GM23248 (cell line): ENCODE measurements at regions not wholly inside any gene's neighbourhood (a gene's known extent, or its start where the extent isn't known, plus 50 kb on each side); places are given as distances from the start of the nearest gene placed in this dataset.

Experiments used
- DNase-seq: peaks from one replicate; pipeline ENCODE4 v3.0.0-alpha.2; 2015
- H2AFZ ChIP-seq: fragments of 200-600 bp; sonication (generic); 2 replicates; pipeline ENCODE4 v1.6.1; 2016; ENCODE audit warnings: antibody characterized with exemption
- H3F3A ChIP-seq: fragments of 200-600 bp; sonication (generic); 2 replicates; pipeline ENCODE4 v1.6.1; 2016; ENCODE audit warnings: mild to moderate bottlenecking, antibody characterized with exemption, mixed run types; ENCODE audit not compliant: insufficient read depth
- H3K27ac ChIP-seq: fragments of 200-600 bp; sonication (generic); 2 replicates; pipeline ENCODE4 v1.5.1; 2016; ENCODE audit warnings: mild to moderate bottlenecking
- H3K27me3 ChIP-seq: fragments of 200-600 bp; sonication (generic); replicated peaks from 2 replicates; pipeline ENCODE4 v1.6.1; 2016; ENCODE audit warnings: mild to moderate bottlenecking; ENCODE audit not compliant: insufficient read depth
- H3K36me3 ChIP-seq: fragments of 200-600 bp; sonication (generic); 2 replicates; pipeline ENCODE4 v1.6.1; 2016; ENCODE audit warnings: low read depth, mild to moderate bottlenecking
- H3K4me1 ChIP-seq: fragments of 200-600 bp; sonication (generic); 2 replicates; pipeline ENCODE4 v1.6.1; 2016; ENCODE audit warnings: mild to moderate bottlenecking; ENCODE audit not compliant: insufficient read depth
- H3K4me2 ChIP-seq: fragments of 200-600 bp; sonication (generic); one replicate; pipeline ENCODE4 v1.6.1; 2016; ENCODE audit warnings: mild to moderate bottlenecking; ENCODE audit not compliant: unreplicated experiment
- H3K4me3 ChIP-seq: fragments of 200-600 bp; sonication (generic); 2 replicates; pipeline ENCODE4 v1.5.1; 2016; ENCODE audit warnings: mild to moderate bottlenecking
- H3K79me2 ChIP-seq: fragments of 200-600 bp; sonication (generic); 2 replicates; pipeline ENCODE4 v1.6.1; 2016; ENCODE audit warnings: mild to moderate bottlenecking; ENCODE audit not compliant: insufficient read depth
- H3K9ac ChIP-seq: fragments of 200-600 bp; sonication (generic); 2 replicates; pipeline ENCODE4 v1.6.1; 2016; ENCODE audit warnings: mild to moderate bottlenecking
- H3K9me2 ChIP-seq: fragments of 200-600 bp; sonication (generic); 2 replicates; pipeline ENCODE4 v1.6.1; 2016; ENCODE audit warnings: mixed run types, mild to moderate bottlenecking, moderate library complexity; ENCODE audit not compliant: insufficient read depth
- H3K9me3 ChIP-seq: fragments of 200-600 bp; sonication (generic); one replicate; pipeline ENCODE4 v1.6.1; 2017; ENCODE audit warnings: low read depth
- H4K20me1 ChIP-seq: fragments of 200-600 bp; sonication (generic); 2 replicates; pipeline ENCODE4 v1.6.0; 2016; ENCODE audit not compliant: insufficient read depth
- EZH2 ChIP-seq: fragments of 200-600 bp; sonication (generic); IDR thresholded peaks from 2 replicates; pipeline ENCODE4 v1.6.1; 2018; ENCODE audit warnings: antibody characterized with exemption, mild to moderate bottlenecking; ENCODE audit not compliant: insufficient read depth, poor library complexity, severe bottlenecking
- EZH2phosphoT487 ChIP-seq: fragments of 200-600 bp; sonication (generic); IDR thresholded peaks from 2 replicates; pipeline ENCODE4 v1.6.1; 2018; ENCODE audit warnings: antibody characterized with exemption, moderate library complexity, mild to moderate bottlenecking, low read depth; ENCODE audit not compliant: insufficient read depth
- WGBS, 2 experiments: methylation state at CpG; one replicate each; pipeline ENCODE4 v1.1.6; 2015 to 2017; ENCODE audit warnings: low lambda C conversion rate in 2 of 2, low coverage in 1 of 2; ENCODE audit errors: missing lambda C conversion rate in 2 of 2; 5-methylcytosine and 5-hydroxymethylcytosine counted together
- in situ Hi-C: fragments of 300-500 bp; cut with MboI; formaldehyde crosslinking; loops from 2 replicates; pipeline ENCODE4 v1.15.0; 2020

- Histone ChIP-seq H3K9me3 (no peaks in the 10 kb centered on the region), H3K9me2 (no peaks in the 10 kb centered on the region), H3K4me2 (no peak overlapping the region), H3K36me3 (no peaks in the 10 kb centered on the region), H3K4me1 (no peaks in the 10 kb centered on the region; the same call in 1 of the 2 replicates), H4K20me1 (no peaks in the 10 kb centered on the region), H3K4me3 (no peak overlapping the region), H3F3A (no peaks in the 10 kb centered on the region), H3K27me3 (no peaks in the 10 kb centered on the region), H3K79me2 (no peaks in the 10 kb centered on the region), H2AFZ (no peak overlapping the region), H3K27ac (no peak overlapping the region), H3K9ac (no peak overlapping the region)
- in situ Hi-C loops, result no loop called here
- DNase-seq, result no peak
- no peak for TF ChIP-seq EZH2
- TF ChIP-seq EZH2phosphoT487, result no peak
- WGBS, 2 experiments, result 56 to 62% methylated on average over 3 of the region's 3 CpGs
These were observed 102.3 kb upstream of the ADAMTSL1 start for GRCh38 chr9:18371621-18372020.

- WGBS, 2 experiments, result 56 to 57% methylated on average over 5 of the region's 5 CpGs
- peak; percentile 73 for DNase-seq
- in situ Hi-C loops, result no loop called here
- Histone ChIP-seq H3K4me1 (peaks cover 20% of the 10 kb centered on the region), H3K9me2 (no peaks in the 10 kb centered on the region), H3K79me2 (no peaks in the 10 kb centered on the region), H3K4me3 (no peak overlapping the region), H4K20me1 (no peaks in the 10 kb centered on the region), H3K9me3 (no peaks in the 10 kb centered on the region), H3K4me2 (peak overlapping the region; percentile 19), H2AFZ (peak overlapping the region; percentile 27; the same call in 1 of the 2 replicates), H3K27ac (0 out of 2 replicates have a peak overlapping the region, but pooled peaks have one; percentile 23), H3K36me3 (no peaks in the 10 kb centered on the region), H3K27me3 (no peaks in the 10 kb centered on the region), H3F3A (no peaks in the 10 kb centered on the region; the same call in 1 of the 2 replicates), H3K9ac (no peak overlapping the region)
- no peak for TF ChIP-seq EZH2
- no peak for TF ChIP-seq EZH2phosphoT487
These were observed 94.7 kb upstream of the ADAMTSL1 start for GRCh38 chr9:18379073-18379811.

- H3K27me3 ChIP-seq, result no peaks in the 10 kb centered on the region
- H4K20me1 ChIP-seq, result no peaks in the 10 kb centered on the region
- H3K9me3 ChIP-seq, result no peaks in the 10 kb centered on the region
- in situ Hi-C loops, result no loop called here
- no peak overlapping the region for H3K4me2 ChIP-seq
- no peak overlapping the region for H2AFZ ChIP-seq
- H3K9ac ChIP-seq, result no peak overlapping the region
- WGBS, 2 experiments, result 86 to 92% methylated on average over 4 of the region's 4 CpGs
- no peak overlapping the region for H3K4me3 ChIP-seq
- TF ChIP-seq EZH2 (no peak), EZH2phosphoT487 (no peak)
- no peak overlapping the region for H3K27ac ChIP-seq
- peaks cover 22% of the 10 kb centered on the region for H3F3A ChIP-seq
- no peak for DNase-seq
- H3K4me1 ChIP-seq, result peaks cover 45% of the 10 kb centered on the region
- no peaks in the 10 kb centered on the region for H3K9me2 ChIP-seq
- no peaks in the 10 kb centered on the region for H3K36me3 ChIP-seq
- H3K79me2 ChIP-seq, result no peaks in the 10 kb centered on the region
These were observed 91.7 kb upstream of the ADAMTSL1 start for GRCh38 chr9:18382243-18382642.

GRCh38 chr9:18384066-18384465, 89.9 kb upstream of the ADAMTSL1 start:
- DNase-seq, result peak; percentile 23
- H3K4me1 ChIP-seq, result peaks cover 40% of the 10 kb centered on the region
- H3K27me3 ChIP-seq, result no peaks in the 10 kb centered on the region
- TF ChIP-seq EZH2 (no peak), EZH2phosphoT487 (no peak)
- in situ Hi-C loops, result no loop called here
- H3K36me3 ChIP-seq, result no peaks in the 10 kb centered on the region
- 99 to 100% methylated on average over 4 of the region's 4 CpGs for WGBS, 2 experiments
- no peaks in the 10 kb centered on the region for H3K9me3 ChIP-seq
- no peak overlapping the region for H3K4me2 ChIP-seq
- H3K79me2 ChIP-seq, result no peaks in the 10 kb centered on the region
- no peak overlapping the region for H3K4me3 ChIP-seq
- H3K9me2 ChIP-seq, result no peaks in the 10 kb centered on the region
- H3K27ac ChIP-seq, result no peak overlapping the region
- no peak overlapping the region for H3K9ac ChIP-seq
- peaks cover 22% of the 10 kb centered on the region for H3F3A ChIP-seq
- no peaks in the 10 kb centered on the region for H4K20me1 ChIP-seq
- H2AFZ ChIP-seq, result no peak overlapping the region
